GM12891 (cell line): ENCODE measurements at regions not wholly inside any gene's neighbourhood (a gene's known extent, or its start where the extent isn't known, plus 50 kb on each side); places are given as distances from the start of the nearest gene placed in this dataset.
A peak's percentile ranks its signal among the peaks of the same experiment; 100 is the strongest.

Source experiments
- DNase-seq: peaks from one replicate; pipeline ENCODE4 v3.0.0; 2011; ENCODE audit warnings: low spot score; ENCODE audit not compliant: insufficient read length
- FAIRE-seq: peaks from 2 replicates; lab custom pipeline; 2011; peaks lifted over from hg19 to GRCh38; lab: Jason Lieb, UNC
- PAX5 ChIP-seq: IDR thresholded peaks from 2 replicates; pipeline ENCODE4 v1.6.1; 2011; ENCODE audit warnings: low read length, moderate library complexity, mild to moderate bottlenecking; ENCODE audit not compliant: insufficient read depth, severe bottlenecking
- POLR2A ChIP-seq: IDR thresholded peaks from 2 replicates; pipeline ENCODE4 v1.6.1; 2011; ENCODE audit warnings: low read depth, low read length, control low read depth
- POLR2AphosphoS5 ChIP-seq: IDR thresholded peaks from 2 replicates; pipeline ENCODE4 v1.6.1; 2011; ENCODE audit warnings: low read depth, low read length, control low read depth
- POU2F2 ChIP-seq: IDR thresholded peaks from 2 replicates; pipeline ENCODE4 v1.6.1; 2011; ENCODE audit warnings: low read depth, mild to moderate bottlenecking, control low read depth, low read length, moderate library complexity
- SPI1 ChIP-seq: IDR thresholded peaks from 2 replicates; pipeline ENCODE4 v1.6.1; 2011; ENCODE audit warnings: low read depth, low read length, control low read depth
- TAF1 ChIP-seq: IDR thresholded peaks from 2 replicates; pipeline ENCODE4 v1.6.1; 2011; ENCODE audit warnings: low read depth, low read length, control low read depth

GRCh38 chr6:56772737-56773184, 130.1 kb upstream of the DST start:
- TF ChIP-seq POLR2AphosphoS5 (no peak), POLR2A (no peak), SPI1 (no peak), TAF1 (no peak), PAX5 (no peak), POU2F2 (no peak)
- DNase-seq: no peak
- peak; percentile 76 for FAIRE-seq

- FAIRE-seq: no peak
- TF ChIP-seq POU2F2 (no peak), POLR2A (no peak), TAF1 (no peak), PAX5 (no peak), SPI1 (no peak), POLR2AphosphoS5 (no peak)
Observed at GRCh38 chr6:56771929-56772607, 129.4 kb upstream of the DST start.

DNA sequence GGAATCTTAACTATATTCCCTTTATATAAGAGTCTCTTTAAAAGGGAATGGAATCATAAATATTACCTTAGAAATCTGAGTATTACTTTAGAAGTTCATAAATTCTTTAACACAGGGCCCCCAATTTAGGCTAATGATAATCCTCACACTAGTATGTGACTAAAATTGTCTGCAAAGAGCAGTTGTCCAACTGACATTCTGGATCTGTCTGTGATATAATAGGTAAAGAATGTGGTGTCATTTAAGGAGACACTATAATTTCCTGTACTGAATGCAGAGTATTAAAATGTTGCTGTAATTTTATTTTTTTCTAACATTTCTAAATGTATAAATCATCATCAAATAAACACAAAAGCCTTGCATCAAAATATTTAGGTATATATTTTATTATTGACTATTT, 128.5 kb upstream of the DST start:
- no peak for DNase-seq
- no peak for FAIRE-seq
- TF ChIP-seq POU2F2 (no peak), POLR2AphosphoS5 (no peak), TAF1 (no peak), POLR2A (no peak), PAX5 (no peak), SPI1 (no peak)

More at GRCh38 chr6:56771929-56772607, 129.4 kb upstream of the DST start:
- DNase-seq: no peak

DNA sequence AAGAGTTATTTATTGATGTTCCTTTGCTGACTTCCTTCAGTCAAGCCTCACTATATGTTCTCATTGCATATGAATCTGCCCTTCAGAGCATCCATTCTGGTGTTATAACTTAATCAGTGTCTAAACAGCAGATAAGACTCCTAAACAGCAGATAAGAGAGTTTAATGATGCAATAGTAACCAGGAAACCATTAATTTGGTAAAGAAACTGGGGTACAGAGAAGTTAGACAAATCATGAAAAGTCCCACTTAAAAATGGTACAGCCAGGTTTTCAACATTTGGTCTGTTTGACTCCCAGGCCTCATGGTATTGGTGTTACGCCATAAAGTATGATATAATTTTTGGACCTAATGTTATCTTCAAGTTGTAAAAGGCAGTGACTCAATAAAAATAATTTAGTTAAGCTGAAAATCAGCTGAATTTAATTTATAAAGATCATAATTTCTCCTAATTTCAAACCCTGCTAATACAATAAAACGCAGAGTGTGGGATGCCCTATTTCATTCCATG, 127.4 kb upstream of the DST start:
- DNase-seq: no peak
- FAIRE-seq: no peak
- no peak for TF ChIP-seq POU2F2
- TF ChIP-seq SPI1: no peak
- no peak for TF ChIP-seq TAF1
- no peak for TF ChIP-seq POLR2AphosphoS5
- no peak for TF ChIP-seq PAX5
- no peak for TF ChIP-seq POLR2A

DNA sequence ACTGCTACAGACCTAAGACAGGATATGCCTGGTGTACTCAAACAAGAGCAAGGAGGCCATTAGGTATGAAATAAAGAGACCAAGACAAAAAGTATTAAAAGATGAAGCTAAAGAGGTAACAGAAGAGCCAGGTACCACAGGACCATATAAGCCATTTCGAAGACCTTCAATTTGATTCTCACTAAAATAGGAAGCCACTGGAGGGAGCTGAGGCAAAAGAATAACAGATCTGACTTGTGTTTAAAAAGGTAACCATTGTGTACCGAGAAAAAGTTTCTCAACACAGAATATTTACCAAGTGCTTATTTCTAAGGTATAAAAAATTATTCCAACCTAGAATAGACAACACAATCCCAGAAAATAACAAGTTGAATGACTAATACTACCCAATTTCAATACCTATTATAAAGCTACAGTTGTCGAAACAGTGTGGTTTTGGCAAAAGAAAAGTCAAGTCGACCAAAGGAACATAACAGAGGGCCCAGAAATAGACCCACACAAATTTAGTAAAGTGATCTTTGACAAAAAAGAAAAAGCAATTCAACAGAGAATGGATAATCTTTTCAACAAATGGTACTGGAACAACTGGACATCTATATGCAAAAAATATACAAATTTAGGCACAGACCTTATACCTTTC, 125.3 kb upstream of the DST start:
- FAIRE-seq (no peak), DNase-seq (no peak)
- TF ChIP-seq POU2F2: no peak
- TF ChIP-seq SPI1: no peak
- no peak for TF ChIP-seq POLR2A
- no peak for TF ChIP-seq POLR2AphosphoS5
- no peak for TF ChIP-seq PAX5

GRCh38 chr6:56767435-56767834, 124.7 kb upstream of the DST start:
- FAIRE-seq (no peak), DNase-seq (no peak)
- TF ChIP-seq POU2F2 (no peak), TAF1 (no peak), POLR2A (no peak), SPI1 (no peak), POLR2AphosphoS5 (no peak), PAX5 (no peak)

GRCh38 chr6:56766806-56767178, 124.1 kb upstream of the DST start:
- FAIRE-seq (peak; percentile 54), DNase-seq (no peak)
- TF ChIP-seq SPI1 (0 out of 2 replicates have a peak, but pooled peaks have one; percentile 11), POLR2A (no peak)

- DNase-seq: no peak
- no peak for FAIRE-seq
- TF ChIP-seq POLR2A (no peak), PAX5 (no peak), TAF1 (no peak), POLR2AphosphoS5 (no peak), POU2F2 (no peak)
Observed at GRCh38 chr6:56766139-56766805, 123.6 kb upstream of the DST start.

GRCh38 chr6:56765494-56765893, 122.8 kb upstream of the DST start:
- DNase-seq: no peak
- no peak for FAIRE-seq
- TF ChIP-seq POLR2A (no peak), POU2F2 (no peak), PAX5 (no peak), SPI1 (no peak), POLR2AphosphoS5 (no peak), TAF1 (no peak)

- TF ChIP-seq POU2F2: no peak
- no peak for TF ChIP-seq POLR2AphosphoS5
- peak; percentile 18 for TF ChIP-seq PAX5
- TF ChIP-seq POLR2A: no peak
- FAIRE-seq: peak; percentile 90
- no peak for DNase-seq
Observed at GRCh38 chr6:56764081-56764566, 121.4 kb upstream of the DST start.
